ENCODE measurements at regions not wholly inside any gene's neighbourhood (a gene's known extent, or its start where the extent isn't known, plus 50 kb on each side); places are given as distances from the start of the nearest gene placed in this dataset.

GRCh38 chr17:79369001-79369400, 241.8 kb downstream of the RBFOX3 start:
- no peak for DNase-seq (ENCODE audit: low read depth)
- no peak overlapping the region for H3K4me3 ChIP-seq (ENCODE audit: low read depth, low read length)
- TF ChIP-seq CTCF (IDR thresholded peaks at IDR 0.05; ENCODE audit: control insufficient read depth, extremely low read depth, insufficient read depth), result no peak

GRCh38 chr17:79368521-79368920, 242.3 kb downstream of the RBFOX3 start:
- DNase-seq (ENCODE audit: low read depth), result no peak
- no peak for TF ChIP-seq CTCF (IDR thresholded peaks at IDR 0.05; ENCODE audit: control insufficient read depth, extremely low read depth, insufficient read depth)

GRCh38 chr17:79366988-79367571, 243.8 kb downstream of the RBFOX3 start:
- H3K4me3 ChIP-seq (ENCODE audit: low read depth, low read length), result no peak overlapping the region
- TF ChIP-seq CTCF (IDR thresholded peaks at IDR 0.05; ENCODE audit: control insufficient read depth, extremely low read depth, insufficient read depth), result no peak
- no peak for DNase-seq (ENCODE audit: low read depth)

More at GRCh38 chr17:79368521-79368920, 242.3 kb downstream of the RBFOX3 start:
- no peak overlapping the region for H3K4me3 ChIP-seq (ENCODE audit: low read depth, low read length)

GRCh38 chr17:79365836-79366770, 244.7 kb downstream of the RBFOX3 start:
- no peak for TF ChIP-seq CTCF (IDR thresholded peaks at IDR 0.05; ENCODE audit: control insufficient read depth, extremely low read depth, insufficient read depth)
- H3K4me3 ChIP-seq (ENCODE audit: low read depth, low read length), result no peak overlapping the region
- no peak for DNase-seq (ENCODE audit: low read depth)

GRCh38 chr17:79365351-79365750, 245.5 kb downstream of the RBFOX3 start:
- H3K4me3 ChIP-seq (ENCODE audit: low read depth, low read length), result no peak overlapping the region
- no peak for TF ChIP-seq CTCF (IDR thresholded peaks at IDR 0.05; ENCODE audit: control insufficient read depth, extremely low read depth, insufficient read depth)
- DNase-seq (ENCODE audit: low read depth), result no peak

- no peak overlapping the region for H3K4me3 ChIP-seq (ENCODE audit: low read depth, low read length)
- DNase-seq (ENCODE audit: low read depth), result no peak
- no peak for TF ChIP-seq CTCF (IDR thresholded peaks at IDR 0.05; ENCODE audit: control insufficient read depth, extremely low read depth, insufficient read depth)
These were observed 246.3 kb downstream of the RBFOX3 start for GRCh38 chr17:79364315-79365094.

Measured in LNCaP clone FGC (cell line).